HEK293 (cell line): ENCODE measurements at regions not wholly inside any gene's neighbourhood (a gene's known extent, or its start where the extent isn't known, plus 50 kb on each side); places are given as distances from the start of the nearest gene placed in this dataset.
"Not testable (repeated sequence)": the region's sequence is repeated elsewhere in the genome, so short reads cannot be mapped to it uniquely, and the experiment has no call there.

Experiments used
- EGR2 ChIP-seq: fragments of 450-650 bp; formaldehyde crosslinking; IDR thresholded peaks from 2 replicates; pipeline ENCODE4 v1.5.1; 2016; ENCODE audit warnings: low read depth, missing biosample characterization, missing genetic modification characterization
- OSR2 ChIP-seq: fragments of 450-650 bp; formaldehyde crosslinking; IDR thresholded peaks from 2 replicates; pipeline ENCODE4 v1.5.1; 2016; ENCODE audit warnings: missing biosample characterization, missing genetic modification characterization
- PBX3 ChIP-seq: sonication (generic); formaldehyde crosslinking; IDR thresholded peaks from 2 replicates; pipeline ENCODE4 v1.8.1; 2022; ENCODE audit warnings: mild to moderate bottlenecking, moderate library complexity, missing genetic modification reagents
- YY1 ChIP-seq: fragments of 450-650 bp; formaldehyde crosslinking; IDR thresholded peaks from 2 replicates; pipeline ENCODE4 v1.5.1; 2018; ENCODE audit warnings: missing biosample characterization, missing genetic modification characterization
- YY2 ChIP-seq: fragments of 450-650 bp; formaldehyde crosslinking; IDR thresholded peaks from 2 replicates; pipeline ENCODE4 v1.5.1; 2016; ENCODE audit warnings: missing biosample characterization, missing genetic modification characterization
- ZFP37 ChIP-seq: fragments of 450-650 bp; formaldehyde crosslinking; IDR thresholded peaks from 2 replicates; pipeline ENCODE4 v1.5.1; 2016; ENCODE audit warnings: missing biosample characterization, missing genetic modification characterization
- ZIC2 ChIP-seq: fragments of 450-650 bp; formaldehyde crosslinking; IDR thresholded peaks from 2 replicates; pipeline ENCODE4 v1.5.1; 2016; ENCODE audit warnings: missing biosample characterization, missing genetic modification characterization
- ZNF10 ChIP-seq: fragments of 450-650 bp; formaldehyde crosslinking; IDR thresholded peaks from 2 replicates; pipeline ENCODE4 v1.5.1; 2017; ENCODE audit warnings: missing biosample characterization, missing genetic modification characterization
- ZNF140 ChIP-seq: fragments of 450-650 bp; formaldehyde crosslinking; IDR thresholded peaks from 2 replicates; pipeline ENCODE4 v1.5.1; 2016; ENCODE audit warnings: missing biosample characterization, missing genetic modification characterization
- TF ChIP-seq, protein P1 (sequence below): fragments of 450-650 bp; formaldehyde crosslinking; IDR thresholded peaks from 2 replicates; pipeline ENCODE4 v1.5.1; 2016; ENCODE audit warnings: missing biosample characterization, missing genetic modification characterization

- TF ChIP-seq ZFP37 (tag by site-specific recombination); EGR2 (tag by site-specific recombination); YY2; ZNF10 (tag by site-specific recombination); OSR2 (tag by site-specific recombination); YY1 (tag by site-specific recombination); PBX3 (CRISPR knock-in tag); ZIC2 (tag by site-specific recombination); ZNF140 (tag by site-specific recombination): not testable (repeated sequence)
- TF ChIP-seq, protein P1, sequence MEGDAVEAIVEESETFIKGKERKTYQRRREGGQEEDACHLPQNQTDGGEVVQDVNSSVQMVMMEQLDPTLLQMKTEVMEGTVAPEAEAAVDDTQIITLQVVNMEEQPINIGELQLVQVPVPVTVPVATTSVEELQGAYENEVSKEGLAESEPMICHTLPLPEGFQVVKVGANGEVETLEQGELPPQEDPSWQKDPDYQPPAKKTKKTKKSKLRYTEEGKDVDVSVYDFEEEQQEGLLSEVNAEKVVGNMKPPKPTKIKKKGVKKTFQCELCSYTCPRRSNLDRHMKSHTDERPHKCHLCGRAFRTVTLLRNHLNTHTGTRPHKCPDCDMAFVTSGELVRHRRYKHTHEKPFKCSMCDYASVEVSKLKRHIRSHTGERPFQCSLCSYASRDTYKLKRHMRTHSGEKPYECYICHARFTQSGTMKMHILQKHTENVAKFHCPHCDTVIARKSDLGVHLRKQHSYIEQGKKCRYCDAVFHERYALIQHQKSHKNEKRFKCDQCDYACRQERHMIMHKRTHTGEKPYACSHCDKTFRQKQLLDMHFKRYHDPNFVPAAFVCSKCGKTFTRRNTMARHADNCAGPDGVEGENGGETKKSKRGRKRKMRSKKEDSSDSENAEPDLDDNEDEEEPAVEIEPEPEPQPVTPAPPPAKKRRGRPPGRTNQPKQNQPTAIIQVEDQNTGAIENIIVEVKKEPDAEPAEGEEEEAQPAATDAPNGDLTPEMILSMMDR (tag by site-specific recombination) = not testable (repeated sequence)
These were observed 4490.2 kb upstream of the OR11H1 start for GRCh38 chr22:11037814-11038213.
